ENCODE measurements at regions not wholly inside any gene's neighbourhood (a gene's known extent, or its start where the extent isn't known, plus 50 kb on each side); places are given as distances from the start of the nearest gene placed in this dataset.

GRCh38 chr14:89660166-89660565, 243.1 kb upstream of the FOXN3 start:
- Histone ChIP-seq H4K20me1 (ENCODE audit: insufficient read depth, low read length) (no peaks in the 10 kb centered on the region), H2AFZ (ENCODE audit: insufficient read depth, low read depth, low read length, poor library complexity, severe bottlenecking) (no peak overlapping the region), H3K4me3 (replicated peaks in 1 of 3; ENCODE audit: low read depth in 2 of 3, low read length in 3 of 3) (no peak overlapping the region), H3K9ac (ENCODE audit: insufficient read depth, low read length, poor library complexity, severe bottlenecking) (no peak overlapping the region), H3K4me1 (ENCODE audit: control insufficient read depth in 1 of 2, insufficient read depth in 2 of 2, low read length in 2 of 2) (no peaks in the 10 kb centered on the region), H3K27me3 (ENCODE audit: control insufficient read depth in 2 of 2, insufficient read depth in 2 of 2, low read length in 2 of 2) (no peaks in the 10 kb centered on the region), H3K79me2 (ENCODE audit: insufficient read depth, low read length) (no peaks in the 10 kb centered on the region), H3K27ac (ENCODE audit: low read depth in 1 of 2, low read length in 2 of 2) (no peak overlapping the region), H3K9me3 (replicated peaks in 1 of 2; ENCODE audit: control insufficient read depth in 1 of 2, insufficient read depth in 1 of 2, low read length in 2 of 2) (peaks cover 6 to 12% of the 10 kb centered on the region in 2 donors), H3K36me3 (replicated peaks in 1 of 2; ENCODE audit: control insufficient read depth in 1 of 2, insufficient read depth in 2 of 2, low read length in 2 of 2) (no peaks in the 10 kb centered on the region), H3K4me2 (replicated peaks; ENCODE audit: extremely low read depth, low read length, poor library complexity, severe bottlenecking) (no peak overlapping the region)
- TF ChIP-seq CTCF (IDR thresholded peaks at IDR 0.05): no peak
- no peak for DNase-seq
- H3K27me3 Mint-ChIP-seq (ENCODE audit: low read depth in 3 of 3): peaks cover 0 to 2% (median 2%) of the 10 kb centered on the region in 3 donors
- no peak overlapping the region for H3K27ac Mint-ChIP-seq
- H3K36me3 Mint-ChIP-seq: peaks cover 2 to 3% of the 10 kb centered on the region in 2 donors
- peaks cover 0 to 15% (median 12%) of the 10 kb centered on the region in 7 donors for H3K9me3 Mint-ChIP-seq
- H3K4me3 Mint-ChIP-seq: no peak overlapping the region
- 90% methylated on average over 1 of the region's 5 CpGs for WGBS (ENCODE audit: insufficient coverage)
- intact Hi-C loops (cut with micrococcal nuclease): no loop called here
- H3K4me1 Mint-ChIP-seq: peaks cover 3% of the 10 kb centered on the region

- intact Hi-C loops (cut with micrococcal nuclease): no loop called here
- H2AFZ ChIP-seq (ENCODE audit: insufficient read depth, low read depth, low read length, poor library complexity, severe bottlenecking): no peak overlapping the region
- no peak overlapping the region for H3K27ac Mint-ChIP-seq
Observed at GRCh38 chr14:89658977-89659670, 242.1 kb upstream of the FOXN3 start.

More at GRCh38 chr14:89658977-89659670, 242.1 kb upstream of the FOXN3 start:
- Histone ChIP-seq H3K4me3 (replicated peaks in 1 of 3; ENCODE audit: low read depth in 2 of 3, low read length in 3 of 3) (no peak overlapping the region), H4K20me1 (ENCODE audit: insufficient read depth, low read length) (no peaks in the 10 kb centered on the region), H3K4me2 (replicated peaks; ENCODE audit: extremely low read depth, low read length, poor library complexity, severe bottlenecking) (no peak overlapping the region), H3K9ac (ENCODE audit: insufficient read depth, low read length, poor library complexity, severe bottlenecking) (no peak overlapping the region), H3K27me3 (ENCODE audit: control insufficient read depth in 2 of 2, insufficient read depth in 2 of 2, low read length in 2 of 2) (no peaks in the 10 kb centered on the region), H3K79me2 (ENCODE audit: insufficient read depth, low read length) (no peaks in the 10 kb centered on the region), H3K4me1 (ENCODE audit: control insufficient read depth in 1 of 2, insufficient read depth in 2 of 2, low read length in 2 of 2) (no peaks in the 10 kb centered on the region), H3K27ac (ENCODE audit: low read depth in 1 of 2, low read length in 2 of 2) (no peak overlapping the region), H3K36me3 (replicated peaks in 1 of 2; ENCODE audit: control insufficient read depth in 1 of 2, insufficient read depth in 2 of 2, low read length in 2 of 2) (no peaks in the 10 kb centered on the region), H3K9me3 (replicated peaks in 1 of 2; ENCODE audit: control insufficient read depth in 1 of 2, insufficient read depth in 1 of 2, low read length in 2 of 2) (peaks cover 6 to 12% of the 10 kb centered on the region in 2 donors)
- Mint-ChIP-seq H3K4me1 (peaks cover 4% of the 10 kb centered on the region), H3K9me3 (peaks cover 0 to 17% (median 13%) of the 10 kb centered on the region in 7 donors), H3K4me3 (no peak overlapping the region), H3K27me3 (ENCODE audit: low read depth in 3 of 3) (peaks cover 0 to 2% (median 2%) of the 10 kb centered on the region in 3 donors), H3K36me3 (peaks cover 2 to 3% of the 10 kb centered on the region in 2 donors)
- no peak for DNase-seq
- no peak for TF ChIP-seq CTCF (IDR thresholded peaks at IDR 0.05)
- 94% methylated on average over 5 of the region's 7 CpGs for WGBS (ENCODE audit: insufficient coverage)
